ENCODE measurements at regions not wholly inside any gene's neighbourhood (a gene's known extent, or its start where the extent isn't known, plus 50 kb on each side); places are given as distances from the start of the nearest gene placed in this dataset.

DNA sequence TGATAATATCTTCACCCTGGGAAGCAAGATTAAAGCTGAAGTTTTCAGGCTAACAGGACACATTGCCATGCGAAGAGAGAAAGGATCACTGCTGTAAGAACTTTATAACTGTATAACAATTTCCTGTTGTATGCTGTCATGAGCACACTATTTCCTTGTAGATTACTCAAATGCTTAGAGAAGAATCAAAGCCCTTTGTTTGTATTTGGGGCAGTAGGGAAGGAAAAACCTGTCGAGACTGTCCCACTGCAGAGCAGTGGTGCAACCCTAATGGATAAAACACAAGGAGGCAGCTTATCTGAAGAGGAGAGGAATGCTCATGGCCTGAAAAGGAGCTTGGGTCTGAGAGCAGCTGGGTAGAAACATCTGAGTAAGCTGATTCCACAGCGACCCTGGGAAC lies 327.7 kb upstream of the NPSR1 start:
- no peak overlapping the region for H3K4me3 ChIP-seq (ENCODE audit: low read depth, low read length)
- H3K4me1 ChIP-seq (ENCODE audit: control insufficient read depth, insufficient read depth, low read length) = no peaks in the 10 kb centered on the region; the same call in 1 of the 2 replicates
- no peak overlapping the region for H3K9ac ChIP-seq (ENCODE audit: low read length)
- H3K9me3 ChIP-seq (ENCODE audit: control insufficient read depth, insufficient read depth, low read depth, low read length) = no peaks in the 10 kb centered on the region
- no peaks in the 10 kb centered on the region for H3K27me3 ChIP-seq (ENCODE audit: control insufficient read depth, insufficient read depth, low read length)
- H3K27ac ChIP-seq (ENCODE audit: low read depth, low read length) = no peak overlapping the region
- no peaks in the 10 kb centered on the region for H3K36me3 ChIP-seq (ENCODE audit: control insufficient read depth, insufficient read depth, low read length)

DNA sequence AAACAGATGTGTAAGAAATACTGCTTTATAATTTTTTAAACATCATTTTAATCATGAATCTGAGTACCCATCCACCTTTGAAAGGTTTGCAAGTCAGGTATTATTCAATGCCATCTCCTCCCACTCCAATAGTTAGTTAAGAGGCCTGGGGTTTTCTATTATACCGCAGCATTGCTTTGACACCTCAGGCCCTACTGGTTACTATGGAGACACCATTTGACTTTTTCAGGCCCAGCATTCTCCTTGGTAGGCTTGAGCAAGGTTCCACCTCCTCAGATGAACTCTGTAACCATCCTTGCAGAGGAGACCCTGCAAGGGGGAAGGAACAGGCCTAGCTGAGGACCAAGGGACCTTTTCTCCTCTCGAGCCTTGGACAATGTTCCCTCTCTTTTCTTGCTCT lies 326.9 kb upstream of the NPSR1 start:
- no peak overlapping the region for H3K9ac ChIP-seq (ENCODE audit: low read length)
- no peaks in the 10 kb centered on the region for H3K36me3 ChIP-seq (ENCODE audit: control insufficient read depth, insufficient read depth, low read length)
- H3K9me3 ChIP-seq (ENCODE audit: control insufficient read depth, insufficient read depth, low read depth, low read length) = no peaks in the 10 kb centered on the region

DNA sequence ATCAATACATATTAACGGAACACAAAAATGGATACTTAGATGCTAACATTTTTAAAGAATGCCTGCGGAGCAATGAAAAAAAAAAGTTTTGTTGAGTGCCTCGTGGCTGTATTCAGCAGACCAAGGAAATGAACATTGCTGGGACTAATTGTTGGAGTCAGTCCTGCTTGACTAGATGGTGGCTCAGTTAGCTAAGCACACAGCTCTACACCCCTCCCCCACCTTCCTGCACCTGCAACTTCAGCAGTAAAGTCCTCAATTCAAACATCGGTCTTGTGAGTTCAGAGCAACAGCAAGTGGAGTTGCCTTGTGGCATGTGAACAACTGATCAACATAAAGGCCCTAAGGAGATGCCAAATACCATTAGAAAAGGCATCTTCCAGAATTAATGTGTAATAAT lies 326.0 kb upstream of the NPSR1 start:
- no peak overlapping the region for H3K4me3 ChIP-seq (ENCODE audit: low read depth, low read length)
- no peaks in the 10 kb centered on the region; the same call in 1 of the 2 replicates for H3K4me1 ChIP-seq (ENCODE audit: control insufficient read depth, insufficient read depth, low read length)
- no peaks in the 10 kb centered on the region for H3K9me3 ChIP-seq (ENCODE audit: control insufficient read depth, insufficient read depth, low read depth, low read length)
- no peak overlapping the region for H3K27ac ChIP-seq (ENCODE audit: low read depth, low read length)
- no peaks in the 10 kb centered on the region for H3K27me3 ChIP-seq (ENCODE audit: control insufficient read depth, insufficient read depth, low read length)
- no peak overlapping the region for H3K9ac ChIP-seq (ENCODE audit: low read length)
- no peaks in the 10 kb centered on the region for H3K36me3 ChIP-seq (ENCODE audit: control insufficient read depth, insufficient read depth, low read length)

More for the DNA sequence above, 326.9 kb upstream of the NPSR1 start:
- H3K27me3 ChIP-seq (ENCODE audit: control insufficient read depth, insufficient read depth, low read length) = no peaks in the 10 kb centered on the region
- no peak overlapping the region for H3K4me3 ChIP-seq (ENCODE audit: low read depth, low read length)
- H3K27ac ChIP-seq (ENCODE audit: low read depth, low read length) = no peak overlapping the region
- no peaks in the 10 kb centered on the region; the same call in 1 of the 2 replicates for H3K4me1 ChIP-seq (ENCODE audit: control insufficient read depth, insufficient read depth, low read length)

DNA sequence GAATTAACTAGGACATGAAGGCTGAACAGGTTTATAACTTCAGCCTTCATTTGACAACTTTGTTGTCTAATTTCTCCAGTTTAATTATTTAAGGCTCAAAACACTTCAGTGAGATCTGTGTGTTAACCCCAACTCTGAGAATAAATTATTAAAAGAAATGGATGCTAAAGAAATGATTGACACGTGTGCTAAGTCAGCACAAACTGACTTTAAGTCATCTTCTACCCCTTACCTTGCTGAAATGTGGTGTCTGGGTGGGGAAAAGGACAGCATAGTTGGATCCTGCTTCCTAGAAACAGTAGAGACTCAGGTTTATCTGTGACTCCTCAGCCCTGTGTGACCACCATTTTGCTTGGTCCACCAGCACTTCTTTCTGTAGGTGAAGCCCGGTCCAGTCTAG lies 324.8 kb upstream of the NPSR1 start:
- H3K4me3 ChIP-seq (ENCODE audit: low read depth, low read length) = no peak overlapping the region
- H3K36me3 ChIP-seq (ENCODE audit: control insufficient read depth, insufficient read depth, low read length) = no peaks in the 10 kb centered on the region
- H3K27me3 ChIP-seq (ENCODE audit: control insufficient read depth, insufficient read depth, low read length) = no peaks in the 10 kb centered on the region
- H3K9me3 ChIP-seq (ENCODE audit: control insufficient read depth, insufficient read depth, low read depth, low read length) = no peaks in the 10 kb centered on the region
- H3K9ac ChIP-seq (ENCODE audit: low read length) = no peak overlapping the region
- H3K4me1 ChIP-seq (ENCODE audit: control insufficient read depth, insufficient read depth, low read length) = no peaks in the 10 kb centered on the region; the same call in 1 of the 2 replicates
- H3K27ac ChIP-seq (ENCODE audit: low read depth, low read length) = no peak overlapping the region

DNA sequence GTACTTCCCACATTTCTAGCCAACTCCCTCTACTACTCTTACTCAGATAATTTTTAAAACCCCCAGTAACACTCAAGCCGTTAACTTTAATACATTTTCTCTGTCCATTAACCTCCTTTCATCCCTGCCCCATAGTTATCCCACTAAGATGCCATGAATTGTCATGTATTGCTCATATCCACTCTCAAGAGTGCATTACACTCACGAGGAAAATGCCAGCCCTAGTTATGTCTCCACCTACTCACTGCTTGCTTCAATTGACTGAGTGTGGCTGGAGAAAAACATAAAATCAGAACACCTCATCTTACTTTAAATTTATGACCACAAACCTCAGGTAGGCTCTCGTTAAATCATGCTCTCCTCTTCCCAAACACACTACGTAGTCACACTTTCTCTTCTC lies 324.1 kb upstream of the NPSR1 start:
- H3K36me3 ChIP-seq (ENCODE audit: control insufficient read depth, insufficient read depth, low read length) = no peaks in the 10 kb centered on the region
- no peak overlapping the region for H3K9ac ChIP-seq (ENCODE audit: low read length)
- H3K9me3 ChIP-seq (ENCODE audit: control insufficient read depth, insufficient read depth, low read depth, low read length) = no peaks in the 10 kb centered on the region
- H3K27ac ChIP-seq (ENCODE audit: low read depth, low read length) = no peak overlapping the region
- no peaks in the 10 kb centered on the region for H3K27me3 ChIP-seq (ENCODE audit: control insufficient read depth, insufficient read depth, low read length)
- no peaks in the 10 kb centered on the region; the same call in 1 of the 2 replicates for H3K4me1 ChIP-seq (ENCODE audit: control insufficient read depth, insufficient read depth, low read length)
- no peak overlapping the region for H3K4me3 ChIP-seq (ENCODE audit: low read depth, low read length)

DNA sequence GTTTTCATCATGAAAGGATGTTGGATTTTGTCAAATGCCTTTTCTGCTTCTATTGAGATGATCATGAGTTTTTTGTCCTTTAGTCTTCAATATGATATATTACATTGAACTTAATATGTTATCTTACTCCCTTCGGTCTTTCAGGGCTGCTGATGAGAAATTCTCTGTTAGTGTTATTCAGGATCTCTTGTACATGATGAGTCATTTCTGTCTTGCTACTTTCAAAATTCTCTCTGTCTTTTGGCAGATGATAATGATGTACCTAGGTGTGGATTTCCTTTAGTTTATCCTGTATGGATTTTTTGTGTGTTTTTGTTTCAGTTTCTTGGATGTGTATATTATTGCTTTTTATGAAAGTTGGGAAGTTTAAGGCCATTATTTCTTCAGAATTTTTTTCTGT lies 320.9 kb upstream of the NPSR1 start:
- H3K27ac ChIP-seq (ENCODE audit: low read depth, low read length) = no peak overlapping the region
- peaks cover 13% of the 10 kb centered on the region for H3K4me1 ChIP-seq (ENCODE audit: control insufficient read depth, insufficient read depth, low read length)
- no peak overlapping the region for H3K4me3 ChIP-seq (ENCODE audit: low read depth, low read length)
- no peak overlapping the region for H3K9ac ChIP-seq (ENCODE audit: low read length)
- H3K36me3 ChIP-seq (ENCODE audit: control insufficient read depth, insufficient read depth, low read length) = no peaks in the 10 kb centered on the region
- no peaks in the 10 kb centered on the region for H3K9me3 ChIP-seq (ENCODE audit: control insufficient read depth, insufficient read depth, low read depth, low read length)
- no peaks in the 10 kb centered on the region for H3K27me3 ChIP-seq (ENCODE audit: control insufficient read depth, insufficient read depth, low read length)

DNA sequence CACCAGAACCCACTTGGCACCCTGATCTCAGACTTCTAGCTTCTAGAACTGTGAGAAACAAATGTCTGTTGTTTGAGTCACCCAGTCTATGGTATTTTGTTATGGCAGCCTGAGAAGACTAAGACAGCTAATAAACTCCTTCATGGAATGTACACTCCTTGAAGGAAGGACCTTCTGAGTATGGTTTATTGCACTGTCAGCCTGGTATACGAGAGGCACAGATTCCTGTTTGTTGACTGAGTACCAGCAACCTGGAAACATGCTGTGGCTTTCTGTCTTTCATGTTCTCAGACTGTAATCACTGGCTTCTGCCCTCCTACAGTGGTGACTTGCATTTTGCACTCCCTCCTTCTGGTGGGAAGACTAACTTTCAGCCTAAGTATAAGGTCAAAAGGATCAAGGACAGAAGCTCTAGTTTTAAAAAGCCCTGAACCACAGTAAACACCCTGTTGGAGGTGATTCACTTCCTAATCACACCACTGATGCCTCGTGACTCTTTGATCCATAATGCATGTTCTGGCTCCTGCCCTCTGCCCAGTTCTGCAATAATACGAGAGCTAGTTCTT lies 319.0 kb upstream of the NPSR1 start:
- Histone ChIP-seq H3K27me3 (ENCODE audit: control insufficient read depth, insufficient read depth, low read length) (no peaks in the 10 kb centered on the region), H3K27ac (ENCODE audit: low read depth, low read length) (no peak overlapping the region)

DNA sequence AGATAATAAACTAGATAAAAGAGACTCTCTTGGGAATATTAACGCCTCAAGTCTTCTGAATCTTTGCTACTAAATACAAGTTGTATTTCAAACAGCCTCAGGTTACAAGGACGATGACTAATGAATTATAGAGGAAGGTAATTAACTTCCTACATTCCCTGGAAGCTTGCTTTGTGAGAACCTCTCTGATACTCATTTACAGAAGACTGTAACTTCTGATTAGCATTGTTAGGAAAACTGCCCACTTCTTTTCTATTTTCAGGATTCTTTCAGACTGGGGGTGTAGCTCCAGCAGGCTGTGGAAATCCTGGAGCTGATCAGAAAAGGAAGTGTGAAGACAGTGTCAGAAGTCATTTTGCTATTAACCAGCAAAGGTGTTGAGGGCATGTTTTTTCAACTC lies 316.7 kb upstream of the NPSR1 start:
- H3K27me3 ChIP-seq (ENCODE audit: control insufficient read depth, insufficient read depth, low read length) = no peaks in the 10 kb centered on the region
- peak overlapping the region; percentile 85; the same call in 1 of the 2 replicates for H3K27ac ChIP-seq (ENCODE audit: low read depth, low read length)
- no peaks in the 10 kb centered on the region for H3K9me3 ChIP-seq (ENCODE audit: control insufficient read depth, insufficient read depth, low read depth, low read length)
- no peaks in the 10 kb centered on the region for H3K36me3 ChIP-seq (ENCODE audit: control insufficient read depth, insufficient read depth, low read length)
- no peak overlapping the region for H3K4me3 ChIP-seq (ENCODE audit: low read depth, low read length)
- H3K9ac ChIP-seq (ENCODE audit: low read length) = no peak overlapping the region
- H3K4me1 ChIP-seq (ENCODE audit: control insufficient read depth, insufficient read depth, low read length) = peaks cover 13% of the 10 kb centered on the region

More for the DNA sequence above, 319.0 kb upstream of the NPSR1 start:
- no peak overlapping the region for H3K9ac ChIP-seq (ENCODE audit: low read length)
- no peak overlapping the region for H3K4me3 ChIP-seq (ENCODE audit: low read depth, low read length)
- peaks cover 13% of the 10 kb centered on the region for H3K4me1 ChIP-seq (ENCODE audit: control insufficient read depth, insufficient read depth, low read length)
- H3K36me3 ChIP-seq (ENCODE audit: control insufficient read depth, insufficient read depth, low read length) = no peaks in the 10 kb centered on the region
- H3K9me3 ChIP-seq (ENCODE audit: control insufficient read depth, insufficient read depth, low read depth, low read length) = no peaks in the 10 kb centered on the region

DNA sequence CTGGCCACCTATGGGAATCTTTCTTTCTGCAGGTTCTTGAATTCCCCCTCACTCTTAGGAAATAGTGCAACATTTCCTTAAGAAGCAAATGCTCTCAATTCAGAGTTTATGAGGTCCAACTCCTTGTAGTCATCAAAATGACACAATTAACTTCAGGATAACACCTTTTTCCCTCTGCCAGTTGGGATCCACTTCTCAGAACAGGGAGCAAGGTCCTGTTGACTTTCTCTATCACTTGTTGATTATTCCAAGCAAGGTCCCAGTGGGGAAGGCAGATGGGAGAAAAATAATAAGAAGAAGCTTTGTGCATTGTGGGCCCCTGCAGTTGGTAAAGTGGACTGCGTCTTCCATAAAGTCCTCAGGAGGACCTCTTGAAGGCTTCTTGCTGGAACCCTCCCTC lies 315.6 kb upstream of the NPSR1 start:
- H3K27ac ChIP-seq (ENCODE audit: low read depth, low read length) = no peak overlapping the region
- H3K27me3 ChIP-seq (ENCODE audit: control insufficient read depth, insufficient read depth, low read length) = no peaks in the 10 kb centered on the region
- no peaks in the 10 kb centered on the region for H3K36me3 ChIP-seq (ENCODE audit: control insufficient read depth, insufficient read depth, low read length)
- peaks cover 13% of the 10 kb centered on the region for H3K4me1 ChIP-seq (ENCODE audit: control insufficient read depth, insufficient read depth, low read length)
- H3K9ac ChIP-seq (ENCODE audit: low read length) = no peak overlapping the region
- H3K9me3 ChIP-seq (ENCODE audit: control insufficient read depth, insufficient read depth, low read depth, low read length) = no peaks in the 10 kb centered on the region
- no peak overlapping the region for H3K4me3 ChIP-seq (ENCODE audit: low read depth, low read length)

DNA sequence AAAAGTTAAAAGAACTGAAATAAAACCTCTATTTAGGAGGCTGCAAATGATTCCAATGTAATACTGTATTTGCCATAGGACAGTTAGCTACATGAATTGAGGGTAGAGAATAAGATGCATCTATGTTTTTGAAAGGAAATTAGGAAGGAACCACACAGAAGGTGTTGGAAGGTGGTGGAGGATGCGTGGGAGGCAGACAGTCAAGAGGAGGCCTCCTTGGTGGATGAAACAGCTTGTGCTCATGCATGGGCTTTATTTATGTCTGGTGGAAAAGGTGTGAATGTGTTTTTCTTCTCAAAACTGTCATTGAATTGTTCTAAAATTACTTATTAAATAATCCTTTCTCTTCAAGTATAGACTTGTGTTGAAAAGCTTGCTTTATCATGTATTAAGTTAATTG lies 314.4 kb upstream of the NPSR1 start:
- peaks cover 13% of the 10 kb centered on the region for H3K4me1 ChIP-seq (ENCODE audit: control insufficient read depth, insufficient read depth, low read length)

DNA sequence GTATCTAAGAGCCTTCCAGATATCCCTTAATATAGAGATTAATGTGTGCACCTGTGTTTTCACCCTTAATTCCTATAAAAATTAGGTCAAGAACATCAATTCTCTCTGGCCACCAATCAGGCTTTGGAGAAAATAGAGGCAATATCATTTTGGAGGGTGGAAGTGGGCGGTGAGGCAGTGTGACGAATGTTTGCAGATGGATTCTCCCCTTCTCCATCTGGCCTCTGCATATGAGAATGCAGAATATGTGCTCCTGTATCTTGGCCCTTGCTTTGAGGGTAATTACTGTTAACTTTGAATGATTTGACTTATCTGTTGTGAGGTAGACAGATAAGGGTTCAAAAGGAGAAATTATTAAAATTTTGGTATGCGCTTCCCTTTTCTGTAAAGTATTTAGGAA lies 304.0 kb upstream of the NPSR1 start:
- H3K36me3 ChIP-seq (ENCODE audit: control insufficient read depth, insufficient read depth, low read length) = no peaks in the 10 kb centered on the region
- H3K4me1 ChIP-seq (ENCODE audit: control insufficient read depth, insufficient read depth, low read length) = peaks cover 16% of the 10 kb centered on the region
- no peak overlapping the region for H3K4me3 ChIP-seq (ENCODE audit: low read depth, low read length)

More for the DNA sequence above, 314.4 kb upstream of the NPSR1 start:
- H3K36me3 ChIP-seq (ENCODE audit: control insufficient read depth, insufficient read depth, low read length) = no peaks in the 10 kb centered on the region
- H3K27me3 ChIP-seq (ENCODE audit: control insufficient read depth, insufficient read depth, low read length) = no peaks in the 10 kb centered on the region
- H3K9ac ChIP-seq (ENCODE audit: low read length) = no peak overlapping the region
- no peak overlapping the region for H3K27ac ChIP-seq (ENCODE audit: low read depth, low read length)
- H3K4me3 ChIP-seq (ENCODE audit: low read depth, low read length) = no peak overlapping the region
- no peaks in the 10 kb centered on the region for H3K9me3 ChIP-seq (ENCODE audit: control insufficient read depth, insufficient read depth, low read depth, low read length)

More for the DNA sequence above, 304.0 kb upstream of the NPSR1 start:
- H3K9me3 ChIP-seq (ENCODE audit: control insufficient read depth, insufficient read depth, low read depth, low read length) = no peaks in the 10 kb centered on the region
- H3K27ac ChIP-seq (ENCODE audit: low read depth, low read length) = no peak overlapping the region
- peaks cover 36% of the 10 kb centered on the region; the same call in 1 of the 2 replicates for H3K27me3 ChIP-seq (ENCODE audit: control insufficient read depth, insufficient read depth, low read length)
- H3K9ac ChIP-seq (ENCODE audit: low read length) = no peak overlapping the region

All from HUES6 (cell line).